ENCODE measurements at regions not wholly inside any gene's neighbourhood (a gene's known extent, or its start where the extent isn't known, plus 50 kb on each side); places are given as distances from the start of the nearest gene placed in this dataset.

GRCh38 chr16:51752438-51752995 lies 601.4 kb upstream of the SALL1 start:
- no peak overlapping the region for H3K4me3 ChIP-seq
- TF ChIP-seq CTCF (IDR thresholded peaks at IDR 0.05) = no peak
- no peak overlapping the region for H3K27ac ChIP-seq
- DNase-seq (ENCODE audit: low spot score) = no peak

DNA sequence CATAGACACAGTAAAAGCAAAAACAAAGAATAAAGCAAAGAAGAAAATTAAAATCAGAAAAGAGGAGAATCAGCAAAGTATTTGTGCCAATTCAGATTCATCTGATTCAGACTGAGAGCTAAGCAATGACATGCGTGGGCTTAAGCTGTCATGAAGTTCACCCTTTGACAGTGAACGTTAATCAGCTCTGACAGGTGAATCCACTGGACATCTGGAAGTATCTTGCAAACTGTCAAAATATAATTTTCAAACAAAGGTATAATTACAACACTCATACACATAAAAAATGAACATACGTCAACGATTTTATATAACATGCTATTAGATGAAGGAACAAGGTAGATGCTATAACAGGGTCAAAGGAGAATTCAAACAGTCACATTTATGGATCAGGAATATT lies 596.3 kb upstream of the SALL1 start:
- no peak for DNase-seq (ENCODE audit: low spot score)
- TF ChIP-seq CTCF (IDR thresholded peaks at IDR 0.05) = no peak

DNA sequence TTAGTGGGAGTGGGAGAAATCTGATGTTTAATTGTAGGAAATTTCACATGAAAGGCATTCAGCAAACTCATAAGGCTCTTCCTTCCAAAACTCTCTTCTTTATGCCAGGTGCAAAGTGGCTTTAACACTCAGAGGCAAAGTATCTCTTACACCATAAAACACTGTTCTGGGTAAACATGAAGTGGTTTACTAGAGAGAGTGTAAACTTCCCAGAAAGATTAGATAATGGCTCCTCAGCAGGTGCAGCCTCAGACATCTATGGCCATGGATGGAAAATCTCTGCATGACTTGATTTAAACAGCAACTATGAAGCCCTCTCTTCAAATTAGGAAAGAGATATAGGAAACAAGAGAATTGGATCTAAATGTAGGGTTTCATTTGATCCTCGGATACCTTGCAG lies 583.1 kb upstream of the SALL1 start:
- Histone ChIP-seq H3K4me3 (no peak overlapping the region), H3K27ac (no peak overlapping the region)
- DNase-seq (ENCODE audit: low spot score) = no peak
- TF ChIP-seq CTCF (IDR thresholded peaks at IDR 0.05) = no peak

More for the DNA sequence above, 596.3 kb upstream of the SALL1 start:
- H3K4me3 ChIP-seq = no peak overlapping the region
- no peak overlapping the region for H3K27ac ChIP-seq

DNA sequence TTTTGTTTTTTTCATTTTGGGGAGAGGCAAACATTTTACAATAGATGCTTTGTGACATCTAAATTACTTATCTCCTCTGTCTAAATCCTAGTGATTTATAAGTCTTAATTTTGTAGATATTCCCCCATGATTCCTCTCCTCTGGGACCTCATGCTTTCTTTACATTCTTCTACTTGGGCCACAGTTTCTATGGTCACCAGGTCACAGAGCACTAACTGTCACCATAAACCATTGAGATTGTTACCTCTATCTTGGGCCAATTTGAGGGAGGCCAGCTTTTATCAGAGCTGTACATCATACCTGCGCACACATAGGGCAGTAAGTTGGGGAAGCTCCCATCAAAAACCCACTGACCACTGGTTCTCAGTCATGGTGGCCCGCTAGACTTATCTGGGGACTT lies 582.1 kb upstream of the SALL1 start:
- no peak for TF ChIP-seq CTCF (IDR thresholded peaks at IDR 0.05)
- no peak for DNase-seq (ENCODE audit: low spot score)
- Histone ChIP-seq H3K4me3 (no peak overlapping the region), H3K27ac (no peak overlapping the region)

GRCh38 chr16:51731160-51731559 lies 580.1 kb upstream of the SALL1 start:
- no peak for TF ChIP-seq CTCF (IDR thresholded peaks at IDR 0.05)
- H3K4me3 ChIP-seq = no peak overlapping the region
- DNase-seq (ENCODE audit: low spot score) = no peak

DNA sequence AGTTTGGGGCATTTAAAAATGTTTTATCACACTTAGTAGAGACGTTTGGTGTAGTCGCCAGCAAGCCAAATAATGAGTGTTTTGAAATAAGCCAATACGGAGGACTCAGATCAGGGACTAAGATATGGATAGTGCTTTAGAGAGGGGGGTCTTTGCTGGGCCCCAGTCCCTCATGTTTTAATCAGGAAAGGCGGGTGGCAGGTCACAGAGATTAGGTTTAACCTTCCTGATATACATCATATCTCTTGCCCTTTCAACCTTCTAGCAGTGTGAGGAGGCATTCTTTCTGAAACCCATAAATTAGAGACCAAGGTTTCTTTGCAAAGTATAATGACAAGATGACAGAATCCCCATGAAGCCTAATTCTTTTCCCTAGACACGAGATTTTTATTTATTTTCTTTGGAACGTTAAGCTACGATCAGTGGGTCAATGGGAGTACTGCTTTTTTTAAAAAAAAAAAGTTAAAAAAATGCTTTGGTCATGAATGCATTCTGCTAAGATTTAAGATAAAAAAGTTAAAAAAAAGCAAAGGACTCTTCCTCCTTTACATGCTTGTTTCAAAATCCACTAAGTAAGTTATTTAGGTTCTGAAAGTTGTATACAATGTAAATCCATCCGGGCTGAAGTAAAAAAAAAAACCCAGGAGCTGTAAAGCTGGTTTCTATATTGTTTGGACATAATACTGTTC lies 572.1 kb upstream of the SALL1 start:
- H3K27ac ChIP-seq = no peak overlapping the region
- no peak for DNase-seq (ENCODE audit: low spot score)
- no peak for TF ChIP-seq CTCF (IDR thresholded peaks at IDR 0.05)
- H3K4me3 ChIP-seq = no peak overlapping the region

More at GRCh38 chr16:51731160-51731559, 580.1 kb upstream of the SALL1 start:
- no peak overlapping the region for H3K27ac ChIP-seq

DNA sequence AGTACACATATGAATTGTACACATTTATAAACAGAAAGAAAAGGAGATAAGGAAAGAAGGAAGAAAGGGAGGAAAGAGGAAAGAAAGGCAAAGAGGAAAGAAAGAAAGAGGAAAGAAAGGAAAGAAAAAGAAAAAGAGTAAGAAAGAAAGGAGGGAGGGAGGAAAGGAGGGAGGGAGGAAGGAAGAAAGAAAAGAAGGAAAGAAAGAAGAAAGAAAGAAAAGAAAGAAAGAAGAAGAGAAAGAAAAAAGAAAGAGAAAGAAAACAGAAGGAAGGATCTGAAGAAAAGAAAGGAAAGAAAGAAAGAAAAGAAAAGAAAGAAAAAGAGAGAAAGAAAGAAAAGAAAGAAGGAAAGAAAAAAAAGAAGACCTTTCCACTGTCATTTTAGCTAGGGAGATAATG lies 571.4 kb upstream of the SALL1 start:
- H3K4me3 ChIP-seq = no peak overlapping the region
- no peak for TF ChIP-seq CTCF (IDR thresholded peaks at IDR 0.05)
- H3K27ac ChIP-seq = no peak overlapping the region
- no peak for DNase-seq (ENCODE audit: low spot score)
